ENCODE measurements at regions not wholly inside any gene's neighbourhood (a gene's known extent, or its start where the extent isn't known, plus 50 kb on each side); places are given as distances from the start of the nearest gene placed in this dataset.

DNA sequence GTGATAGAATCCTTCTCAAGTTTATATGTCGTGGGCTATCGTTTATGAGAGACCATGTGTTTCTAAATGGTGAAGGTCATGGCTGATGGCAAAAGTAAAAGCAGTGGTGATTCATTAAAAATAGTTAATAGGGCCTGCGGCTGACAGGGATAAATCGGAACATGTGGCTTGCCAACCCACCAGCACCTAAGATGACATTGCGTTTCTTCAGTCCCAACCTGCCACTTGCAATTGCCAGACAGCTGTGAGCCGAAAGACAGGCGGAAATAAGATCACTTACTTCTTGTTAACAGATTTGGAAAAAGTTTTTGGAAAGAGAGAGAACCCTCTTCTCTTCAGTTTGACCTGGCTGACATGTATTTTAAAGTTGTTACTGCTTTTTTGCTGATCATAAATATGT lies 131.5 kb upstream of the MPPED2 start:
- TF ChIP-seq, protein P1, sequence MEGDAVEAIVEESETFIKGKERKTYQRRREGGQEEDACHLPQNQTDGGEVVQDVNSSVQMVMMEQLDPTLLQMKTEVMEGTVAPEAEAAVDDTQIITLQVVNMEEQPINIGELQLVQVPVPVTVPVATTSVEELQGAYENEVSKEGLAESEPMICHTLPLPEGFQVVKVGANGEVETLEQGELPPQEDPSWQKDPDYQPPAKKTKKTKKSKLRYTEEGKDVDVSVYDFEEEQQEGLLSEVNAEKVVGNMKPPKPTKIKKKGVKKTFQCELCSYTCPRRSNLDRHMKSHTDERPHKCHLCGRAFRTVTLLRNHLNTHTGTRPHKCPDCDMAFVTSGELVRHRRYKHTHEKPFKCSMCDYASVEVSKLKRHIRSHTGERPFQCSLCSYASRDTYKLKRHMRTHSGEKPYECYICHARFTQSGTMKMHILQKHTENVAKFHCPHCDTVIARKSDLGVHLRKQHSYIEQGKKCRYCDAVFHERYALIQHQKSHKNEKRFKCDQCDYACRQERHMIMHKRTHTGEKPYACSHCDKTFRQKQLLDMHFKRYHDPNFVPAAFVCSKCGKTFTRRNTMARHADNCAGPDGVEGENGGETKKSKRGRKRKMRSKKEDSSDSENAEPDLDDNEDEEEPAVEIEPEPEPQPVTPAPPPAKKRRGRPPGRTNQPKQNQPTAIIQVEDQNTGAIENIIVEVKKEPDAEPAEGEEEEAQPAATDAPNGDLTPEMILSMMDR (conservative IDR thresholded peaks at IDR 0.05; ENCODE audit: low read depth, low read length) = no peak
- no peak for TF ChIP-seq EZH2 (IDR thresholded peaks at IDR 0.05; ENCODE audit: low read length, unreplicated experiment)
- no peak for TF ChIP-seq EZH2phosphoT487 (IDR thresholded peaks at IDR 0.05; ENCODE audit: borderline replicate concordance, low read length)

Measured in PC-3 (cell line).